ENCODE measurements at regions not wholly inside any gene's neighbourhood (a gene's known extent, or its start where the extent isn't known, plus 50 kb on each side); places are given as distances from the start of the nearest gene placed in this dataset.

- no peak for DNase-seq (ENCODE audit: low read depth in 2 of 2)
Measured at GRCh38 chr9:135219676-135220600, 132.5 kb downstream of the OLFM1 start.

- no peak for DNase-seq (ENCODE audit: low read depth in 2 of 2)
Measured at GRCh38 chr9:135220601-135221575, 133.4 kb downstream of the OLFM1 start.

- DNase-seq (ENCODE audit: low read depth in 2 of 2) = no peak
Measured at GRCh38 chr9:135221576-135221950, 134.1 kb downstream of the OLFM1 start.

GRCh38 chr9:135221951-135222631, 134.6 kb downstream of the OLFM1 start:
- no peak for DNase-seq (ENCODE audit: low read depth in 2 of 2)

- no peak for DNase-seq (ENCODE audit: low read depth in 2 of 2)
Measured at GRCh38 chr9:135222881-135223760, 135.7 kb downstream of the OLFM1 start.

GRCh38 chr9:135223831-135224230, 136.4 kb downstream of the OLFM1 start:
- DNase-seq (ENCODE audit: low read depth in 2 of 2) = no peak

GRCh38 chr9:135224286-135224877, 136.9 kb downstream of the OLFM1 start:
- no peak for DNase-seq (ENCODE audit: low read depth in 2 of 2)

GRCh38 chr9:135224921-135225541, 137.6 kb downstream of the OLFM1 start:
- no peak for DNase-seq (ENCODE audit: low read depth in 2 of 2)

GRCh38 chr9:135225619-135226228, 138.3 kb downstream of the OLFM1 start:
- no peak for DNase-seq (ENCODE audit: low read depth in 2 of 2)

GRCh38 chr9:135226369-135227050, 139.0 kb downstream of the OLFM1 start:
- no peak for DNase-seq (ENCODE audit: low read depth in 2 of 2)

- no peak for DNase-seq (ENCODE audit: low read depth in 2 of 2)
Measured at GRCh38 chr9:135227641-135228251, 140.3 kb downstream of the OLFM1 start.

GRCh38 chr9:135228345-135228982, 141.0 kb downstream of the OLFM1 start:
- DNase-seq (ENCODE audit: low read depth in 2 of 2) = no peak

GRCh38 chr9:135228983-135229625, 141.6 kb downstream of the OLFM1 start:
- no peak for DNase-seq (ENCODE audit: low read depth in 2 of 2)

- DNase-seq (ENCODE audit: low read depth in 2 of 2) = no peak
Measured at GRCh38 chr9:135229701-135230385, 142.4 kb downstream of the OLFM1 start.

- DNase-seq (ENCODE audit: low read depth in 2 of 2) = no peak
Measured at GRCh38 chr9:135230386-135230765, 142.9 kb downstream of the OLFM1 start.

- DNase-seq (ENCODE audit: low read depth in 2 of 2) = no peak
Measured at GRCh38 chr9:135230817-135231520, 143.5 kb downstream of the OLFM1 start.
